ENCODE measurements at regions not wholly inside any gene's neighbourhood (a gene's known extent, or its start where the extent isn't known, plus 50 kb on each side); places are given as distances from the start of the nearest gene placed in this dataset.

DNA sequence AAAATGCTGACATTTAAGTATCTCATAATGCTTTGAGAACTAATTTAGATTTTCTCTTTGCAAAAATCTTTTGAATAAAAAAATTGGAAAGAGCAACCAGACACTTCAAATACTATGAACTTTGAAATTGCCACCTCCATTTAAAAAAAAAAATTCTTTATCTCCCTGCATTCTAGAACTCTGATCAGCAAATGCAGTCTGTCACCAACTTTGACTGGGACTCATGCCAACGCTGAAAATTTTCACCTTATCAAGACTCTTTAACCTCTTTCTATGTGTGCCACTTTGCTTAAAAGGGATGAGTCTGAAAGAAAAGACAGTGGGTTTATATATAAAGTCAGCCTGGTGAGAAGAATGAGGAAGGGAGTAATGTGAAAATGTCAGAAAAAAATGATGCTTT, 191.2 kb upstream of the ARPP21 start:
- TF ChIP-seq, protein P1, sequence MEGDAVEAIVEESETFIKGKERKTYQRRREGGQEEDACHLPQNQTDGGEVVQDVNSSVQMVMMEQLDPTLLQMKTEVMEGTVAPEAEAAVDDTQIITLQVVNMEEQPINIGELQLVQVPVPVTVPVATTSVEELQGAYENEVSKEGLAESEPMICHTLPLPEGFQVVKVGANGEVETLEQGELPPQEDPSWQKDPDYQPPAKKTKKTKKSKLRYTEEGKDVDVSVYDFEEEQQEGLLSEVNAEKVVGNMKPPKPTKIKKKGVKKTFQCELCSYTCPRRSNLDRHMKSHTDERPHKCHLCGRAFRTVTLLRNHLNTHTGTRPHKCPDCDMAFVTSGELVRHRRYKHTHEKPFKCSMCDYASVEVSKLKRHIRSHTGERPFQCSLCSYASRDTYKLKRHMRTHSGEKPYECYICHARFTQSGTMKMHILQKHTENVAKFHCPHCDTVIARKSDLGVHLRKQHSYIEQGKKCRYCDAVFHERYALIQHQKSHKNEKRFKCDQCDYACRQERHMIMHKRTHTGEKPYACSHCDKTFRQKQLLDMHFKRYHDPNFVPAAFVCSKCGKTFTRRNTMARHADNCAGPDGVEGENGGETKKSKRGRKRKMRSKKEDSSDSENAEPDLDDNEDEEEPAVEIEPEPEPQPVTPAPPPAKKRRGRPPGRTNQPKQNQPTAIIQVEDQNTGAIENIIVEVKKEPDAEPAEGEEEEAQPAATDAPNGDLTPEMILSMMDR (IDR thresholded peaks at IDR 0.05), result no peak
- no peak for TF ChIP-seq POLR2A (IDR thresholded peaks at IDR 0.05)

Data from esophagus squamous epithelium (tissue), 4 donors.